H1 (cell line): ENCODE measurements at regions not wholly inside any gene's neighbourhood (a gene's known extent, or its start where the extent isn't known, plus 50 kb on each side); places are given as distances from the start of the nearest gene placed in this dataset.

Source experiments
- CHD7 ChIP-seq: fragments of 300-600 bp; sonication (generic); IDR thresholded peaks from 2 replicates; pipeline ENCODE4 v1.7.1; 2012; ENCODE audit warnings: low read length, moderate library complexity, mild to moderate bottlenecking, inconsistent platforms; ENCODE audit not compliant: insufficient replicate concordance
- FOSL1 ChIP-seq: IDR thresholded peaks from 2 replicates; pipeline ENCODE4 v1.6.1; 2011; ENCODE audit warnings: mild to moderate bottlenecking, low read depth, low read length, moderate library complexity; ENCODE audit not compliant: insufficient read depth

GRCh38 chr2:180356676-180357075 lies 349.6 kb upstream of the CWC22 start (continued):
- TF ChIP-seq CHD7 (no peak), FOSL1 (no peak)
